Astrocyte (in vitro differentiated cells and primary cell): ENCODE measurements at regions not wholly inside any gene's neighbourhood (a gene's known extent, or its start where the extent isn't known, plus 50 kb on each side); places are given as distances from the start of the nearest gene placed in this dataset.

Experiments used
- EZH2 ChIP-seq: IDR thresholded peaks from 2 replicates; pipeline ENCODE4 v1.6.1; 2012; ENCODE audit warnings: mild to moderate bottlenecking, low read length, inconsistent platforms; ENCODE audit not compliant: insufficient read depth
- TF ChIP-seq, protein P1 (sequence below): IDR thresholded peaks from 2 replicates; pipeline ENCODE4 v1.5.1; 2011; ENCODE audit warnings: low read depth, mild to moderate bottlenecking, inconsistent platforms, low read length, moderate library complexity; ENCODE audit not compliant: insufficient read depth

DNA sequence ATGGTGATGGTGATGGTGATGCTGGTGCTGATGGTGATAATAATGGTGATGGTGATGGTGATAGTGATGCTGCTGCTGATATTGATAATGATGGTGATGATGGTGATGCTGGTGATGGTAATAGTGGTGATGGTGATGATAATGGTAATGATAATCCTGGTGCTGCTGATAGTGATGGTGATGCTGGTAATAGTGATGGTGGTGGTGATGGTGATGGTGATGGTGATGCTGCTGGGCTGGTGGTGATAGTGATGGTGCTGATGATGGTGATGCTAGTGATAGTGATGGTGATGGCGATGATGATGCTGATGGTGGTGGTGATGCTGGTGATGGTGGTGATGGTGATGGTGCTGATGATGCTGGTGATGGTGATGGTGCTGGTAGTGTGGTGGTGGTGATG lies 58.4 kb upstream of the IGSF21 start:
- TF ChIP-seq, protein P1, sequence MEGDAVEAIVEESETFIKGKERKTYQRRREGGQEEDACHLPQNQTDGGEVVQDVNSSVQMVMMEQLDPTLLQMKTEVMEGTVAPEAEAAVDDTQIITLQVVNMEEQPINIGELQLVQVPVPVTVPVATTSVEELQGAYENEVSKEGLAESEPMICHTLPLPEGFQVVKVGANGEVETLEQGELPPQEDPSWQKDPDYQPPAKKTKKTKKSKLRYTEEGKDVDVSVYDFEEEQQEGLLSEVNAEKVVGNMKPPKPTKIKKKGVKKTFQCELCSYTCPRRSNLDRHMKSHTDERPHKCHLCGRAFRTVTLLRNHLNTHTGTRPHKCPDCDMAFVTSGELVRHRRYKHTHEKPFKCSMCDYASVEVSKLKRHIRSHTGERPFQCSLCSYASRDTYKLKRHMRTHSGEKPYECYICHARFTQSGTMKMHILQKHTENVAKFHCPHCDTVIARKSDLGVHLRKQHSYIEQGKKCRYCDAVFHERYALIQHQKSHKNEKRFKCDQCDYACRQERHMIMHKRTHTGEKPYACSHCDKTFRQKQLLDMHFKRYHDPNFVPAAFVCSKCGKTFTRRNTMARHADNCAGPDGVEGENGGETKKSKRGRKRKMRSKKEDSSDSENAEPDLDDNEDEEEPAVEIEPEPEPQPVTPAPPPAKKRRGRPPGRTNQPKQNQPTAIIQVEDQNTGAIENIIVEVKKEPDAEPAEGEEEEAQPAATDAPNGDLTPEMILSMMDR = no peak
- TF ChIP-seq EZH2 = no peak
